ENCODE measurements at regions not wholly inside any gene's neighbourhood (a gene's known extent, or its start where the extent isn't known, plus 50 kb on each side); places are given as distances from the start of the nearest gene placed in this dataset.

- Histone ChIP-seq H3K9me3 (ENCODE audit: control insufficient read depth in 2 of 2, low read length in 2 of 2) (no peaks in the 10 kb centered on the region), H3K27ac (ENCODE audit: low read depth in 2 of 2, low read length in 2 of 2) (no peak overlapping the region), H3K9ac (ENCODE audit: low read depth in 1 of 2, low read length in 2 of 2) (no peak overlapping the region), H3K27me3 (ENCODE audit: control insufficient read depth in 2 of 2, insufficient read depth in 2 of 2, low read length in 2 of 2) (no peaks in the 10 kb centered on the region), H3K36me3 (ENCODE audit: control insufficient read depth in 2 of 2, insufficient read depth in 2 of 2, low read length in 2 of 2) (no peaks in the 10 kb centered on the region), H3K4me3 (ENCODE audit: low read length in 2 of 2) (no peak overlapping the region), H3K4me1 (ENCODE audit: control insufficient read depth in 2 of 2, insufficient read depth in 2 of 2, low read length in 2 of 2) (no peaks in the 10 kb centered on the region)
Measured at GRCh38 chr18:30903566-30903965, 139.0 kb downstream of the DSC3 start.

DNA sequence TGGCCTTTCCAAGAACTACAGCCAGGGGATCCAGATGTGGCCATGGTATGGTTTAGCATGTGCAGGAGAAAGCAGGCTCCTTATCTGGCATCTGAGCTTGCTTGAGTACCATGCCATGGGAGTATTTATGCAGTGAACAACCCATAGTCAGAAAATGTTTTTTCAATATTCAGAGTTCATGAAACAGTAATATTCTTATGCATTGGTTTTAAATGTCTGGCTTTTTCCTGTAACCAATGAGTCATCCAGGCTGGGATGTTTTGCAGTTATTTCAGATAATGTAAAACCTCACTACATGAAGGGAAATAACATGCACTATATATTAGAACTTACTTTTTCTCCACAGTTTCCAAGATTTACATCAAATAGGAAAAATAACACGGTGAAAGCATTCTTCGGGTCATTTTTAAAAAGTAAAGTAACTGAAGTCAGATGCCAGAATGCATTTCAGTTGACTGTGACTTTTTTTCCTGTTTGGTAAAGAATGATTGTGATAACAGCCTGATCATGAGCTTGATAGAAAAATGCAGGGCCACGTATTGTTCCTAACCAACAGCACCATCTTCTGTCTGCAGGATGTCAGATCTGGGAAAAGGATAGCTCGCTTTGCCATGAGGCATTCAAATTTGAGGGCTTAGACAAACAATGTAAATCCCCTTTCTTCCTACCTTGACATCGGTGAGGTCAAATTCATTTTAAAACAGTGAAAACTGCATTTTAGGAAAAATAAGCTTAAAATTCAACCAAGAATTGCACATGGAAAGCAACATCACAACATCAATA, 152.8 kb downstream of the DSC3 start:
- Histone ChIP-seq H3K27me3 (ENCODE audit: control insufficient read depth in 2 of 2, insufficient read depth in 2 of 2, low read length in 2 of 2) (no peaks in the 10 kb centered on the region), H3K4me3 (ENCODE audit: low read length in 2 of 2) (no peak overlapping the region), H3K36me3 (ENCODE audit: control insufficient read depth in 2 of 2, insufficient read depth in 2 of 2, low read length in 2 of 2) (no peaks in the 10 kb centered on the region), H3K9ac (ENCODE audit: low read depth in 1 of 2, low read length in 2 of 2) (no peak overlapping the region), H3K27ac (ENCODE audit: low read depth in 2 of 2, low read length in 2 of 2) (no peak overlapping the region), H3K9me3 (ENCODE audit: control insufficient read depth in 2 of 2, low read length in 2 of 2) (no peaks in the 10 kb centered on the region), H3K4me1 (ENCODE audit: control insufficient read depth in 2 of 2, insufficient read depth in 2 of 2, low read length in 2 of 2) (no peaks in the 10 kb centered on the region)

- Histone ChIP-seq H3K9me3 (ENCODE audit: control insufficient read depth in 2 of 2, low read length in 2 of 2) (no peaks in the 10 kb centered on the region), H3K4me1 (ENCODE audit: control insufficient read depth in 2 of 2, insufficient read depth in 2 of 2, low read length in 2 of 2) (no peaks in the 10 kb centered on the region), H3K27me3 (ENCODE audit: control insufficient read depth in 2 of 2, insufficient read depth in 2 of 2, low read length in 2 of 2) (no peaks in the 10 kb centered on the region), H3K9ac (ENCODE audit: low read depth in 1 of 2, low read length in 2 of 2) (no peak overlapping the region), H3K4me3 (ENCODE audit: low read length in 2 of 2) (no peak overlapping the region), H3K27ac (ENCODE audit: low read depth in 2 of 2, low read length in 2 of 2) (no peak overlapping the region), H3K36me3 (ENCODE audit: control insufficient read depth in 2 of 2, insufficient read depth in 2 of 2, low read length in 2 of 2) (no peaks in the 10 kb centered on the region)
Measured at GRCh38 chr18:30888344-30888743, 154.2 kb downstream of the DSC3 start.

- no peaks in the 10 kb centered on the region for H3K36me3 ChIP-seq (ENCODE audit: control insufficient read depth in 2 of 2, insufficient read depth in 2 of 2, low read length in 2 of 2)
- H3K27ac ChIP-seq (ENCODE audit: low read depth in 2 of 2, low read length in 2 of 2), result no peak overlapping the region
- H3K27me3 ChIP-seq (ENCODE audit: control insufficient read depth in 2 of 2, insufficient read depth in 2 of 2, low read length in 2 of 2), result no peaks in the 10 kb centered on the region
- no peaks in the 10 kb centered on the region for H3K9me3 ChIP-seq (ENCODE audit: control insufficient read depth in 2 of 2, low read length in 2 of 2)
- H3K4me1 ChIP-seq (ENCODE audit: control insufficient read depth in 2 of 2, insufficient read depth in 2 of 2, low read length in 2 of 2), result no peaks in the 10 kb centered on the region
- no peak overlapping the region for H3K9ac ChIP-seq (ENCODE audit: low read depth in 1 of 2, low read length in 2 of 2)
- H3K4me3 ChIP-seq (ENCODE audit: low read length in 2 of 2), result no peak overlapping the region
Measured at GRCh38 chr18:30886998-30887397, 155.5 kb downstream of the DSC3 start.

GRCh38 chr18:30870466-30870865, 172.1 kb downstream of the DSC3 start:
- H3K27ac ChIP-seq (ENCODE audit: low read depth in 2 of 2, low read length in 2 of 2), result no peak overlapping the region
- no peak overlapping the region for H3K4me3 ChIP-seq (ENCODE audit: low read length in 2 of 2)
- H3K4me1 ChIP-seq (ENCODE audit: control insufficient read depth in 2 of 2, insufficient read depth in 2 of 2, low read length in 2 of 2), result no peaks in the 10 kb centered on the region
- H3K36me3 ChIP-seq (ENCODE audit: control insufficient read depth in 2 of 2, insufficient read depth in 2 of 2, low read length in 2 of 2), result no peaks in the 10 kb centered on the region
- no peaks in the 10 kb centered on the region for H3K27me3 ChIP-seq (ENCODE audit: control insufficient read depth in 2 of 2, insufficient read depth in 2 of 2, low read length in 2 of 2)
- no peaks in the 10 kb centered on the region for H3K9me3 ChIP-seq (ENCODE audit: control insufficient read depth in 2 of 2, low read length in 2 of 2)
- no peak overlapping the region for H3K9ac ChIP-seq (ENCODE audit: low read depth in 1 of 2, low read length in 2 of 2)

- no peaks in the 10 kb centered on the region for H3K9me3 ChIP-seq (ENCODE audit: control insufficient read depth in 2 of 2, low read length in 2 of 2)
- H3K4me3 ChIP-seq (ENCODE audit: low read length in 2 of 2), result no peak overlapping the region
- H3K27ac ChIP-seq (ENCODE audit: low read depth in 2 of 2, low read length in 2 of 2), result no peak overlapping the region
- no peaks in the 10 kb centered on the region for H3K27me3 ChIP-seq (ENCODE audit: control insufficient read depth in 2 of 2, insufficient read depth in 2 of 2, low read length in 2 of 2)
- H3K4me1 ChIP-seq (ENCODE audit: control insufficient read depth in 2 of 2, insufficient read depth in 2 of 2, low read length in 2 of 2), result no peaks in the 10 kb centered on the region
- no peak overlapping the region for H3K9ac ChIP-seq (ENCODE audit: low read depth in 1 of 2, low read length in 2 of 2)
- no peaks in the 10 kb centered on the region for H3K36me3 ChIP-seq (ENCODE audit: control insufficient read depth in 2 of 2, insufficient read depth in 2 of 2, low read length in 2 of 2)
Measured at GRCh38 chr18:30862900-30863299, 179.6 kb downstream of the DSC3 start.

- no peak overlapping the region for H3K4me3 ChIP-seq (ENCODE audit: low read length in 2 of 2)
- H3K4me1 ChIP-seq (ENCODE audit: control insufficient read depth in 2 of 2, insufficient read depth in 2 of 2, low read length in 2 of 2), result no peaks in the 10 kb centered on the region
- no peak overlapping the region for H3K9ac ChIP-seq (ENCODE audit: low read depth in 1 of 2, low read length in 2 of 2)
Measured at GRCh38 chr18:30860741-30861140, 181.8 kb downstream of the DSC3 start.

GRCh38 chr18:30859036-30859435, 183.5 kb downstream of the DSC3 start:
- H3K36me3 ChIP-seq (ENCODE audit: control insufficient read depth in 2 of 2, insufficient read depth in 2 of 2, low read length in 2 of 2), result no peaks in the 10 kb centered on the region
- no peak overlapping the region for H3K9ac ChIP-seq (ENCODE audit: low read depth in 1 of 2, low read length in 2 of 2)
- H3K27ac ChIP-seq (ENCODE audit: low read depth in 2 of 2, low read length in 2 of 2), result no peak overlapping the region
- H3K4me3 ChIP-seq (ENCODE audit: low read length in 2 of 2), result no peak overlapping the region
- H3K27me3 ChIP-seq (ENCODE audit: control insufficient read depth in 2 of 2, insufficient read depth in 2 of 2, low read length in 2 of 2), result no peaks in the 10 kb centered on the region
- no peaks in the 10 kb centered on the region for H3K4me1 ChIP-seq (ENCODE audit: control insufficient read depth in 2 of 2, insufficient read depth in 2 of 2, low read length in 2 of 2)
- no peaks in the 10 kb centered on the region for H3K9me3 ChIP-seq (ENCODE audit: control insufficient read depth in 2 of 2, low read length in 2 of 2)

More at GRCh38 chr18:30860741-30861140, 181.8 kb downstream of the DSC3 start:
- H3K27ac ChIP-seq (ENCODE audit: low read depth in 2 of 2, low read length in 2 of 2), result no peak overlapping the region
- no peaks in the 10 kb centered on the region for H3K27me3 ChIP-seq (ENCODE audit: control insufficient read depth in 2 of 2, insufficient read depth in 2 of 2, low read length in 2 of 2)
- H3K36me3 ChIP-seq (ENCODE audit: control insufficient read depth in 2 of 2, insufficient read depth in 2 of 2, low read length in 2 of 2), result no peaks in the 10 kb centered on the region
- no peaks in the 10 kb centered on the region for H3K9me3 ChIP-seq (ENCODE audit: control insufficient read depth in 2 of 2, low read length in 2 of 2)

GRCh38 chr18:30858560-30858959, 184.0 kb downstream of the DSC3 start:
- H3K4me1 ChIP-seq (ENCODE audit: control insufficient read depth in 2 of 2, insufficient read depth in 2 of 2, low read length in 2 of 2), result no peaks in the 10 kb centered on the region

DNA sequence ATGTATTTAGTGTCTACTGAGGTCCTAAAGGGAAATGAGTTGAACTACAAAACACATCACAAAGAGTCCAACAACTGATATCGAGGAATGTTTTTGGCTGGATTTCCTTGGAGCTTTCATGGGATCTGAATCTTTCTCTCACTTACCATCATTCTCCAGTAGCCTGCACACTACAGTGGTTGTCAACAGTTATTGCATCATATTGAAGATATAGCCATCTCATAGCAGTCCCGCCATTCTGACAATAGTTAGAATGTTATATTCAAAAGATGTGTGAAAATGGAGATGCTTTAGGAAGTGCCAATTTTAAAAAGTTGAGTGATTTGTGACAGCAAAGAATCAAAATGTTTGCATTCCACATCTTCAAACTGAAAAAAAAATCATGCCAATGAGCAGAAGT, 186.8 kb downstream of the DSC3 start:
- H3K9me3 ChIP-seq (ENCODE audit: control insufficient read depth in 2 of 2, low read length in 2 of 2), result no peaks in the 10 kb centered on the region

More at GRCh38 chr18:30858560-30858959, 184.0 kb downstream of the DSC3 start:
- H3K27me3 ChIP-seq (ENCODE audit: control insufficient read depth in 2 of 2, insufficient read depth in 2 of 2, low read length in 2 of 2), result no peaks in the 10 kb centered on the region
- no peaks in the 10 kb centered on the region for H3K9me3 ChIP-seq (ENCODE audit: control insufficient read depth in 2 of 2, low read length in 2 of 2)
- H3K36me3 ChIP-seq (ENCODE audit: control insufficient read depth in 2 of 2, insufficient read depth in 2 of 2, low read length in 2 of 2), result no peaks in the 10 kb centered on the region
- no peak overlapping the region for H3K4me3 ChIP-seq (ENCODE audit: low read length in 2 of 2)
- no peak overlapping the region for H3K9ac ChIP-seq (ENCODE audit: low read depth in 1 of 2, low read length in 2 of 2)
- no peak overlapping the region for H3K27ac ChIP-seq (ENCODE audit: low read depth in 2 of 2, low read length in 2 of 2)

More for the DNA sequence above, 186.8 kb downstream of the DSC3 start:
- no peak overlapping the region for H3K9ac ChIP-seq (ENCODE audit: low read depth in 1 of 2, low read length in 2 of 2)
- no peaks in the 10 kb centered on the region for H3K27me3 ChIP-seq (ENCODE audit: control insufficient read depth in 2 of 2, insufficient read depth in 2 of 2, low read length in 2 of 2)
- H3K4me1 ChIP-seq (ENCODE audit: control insufficient read depth in 2 of 2, insufficient read depth in 2 of 2, low read length in 2 of 2), result no peaks in the 10 kb centered on the region
- no peak overlapping the region for H3K27ac ChIP-seq (ENCODE audit: low read depth in 2 of 2, low read length in 2 of 2)
- no peak overlapping the region for H3K4me3 ChIP-seq (ENCODE audit: low read length in 2 of 2)
- no peaks in the 10 kb centered on the region for H3K36me3 ChIP-seq (ENCODE audit: control insufficient read depth in 2 of 2, insufficient read depth in 2 of 2, low read length in 2 of 2)

Measured in mucosa of rectum (tissue), 2 donors.